Spleen (tissue), 7 donors: ENCODE measurements at regions not wholly inside any gene's neighbourhood (a gene's known extent, or its start where the extent isn't known, plus 50 kb on each side); places are given as distances from the start of the nearest gene placed in this dataset.

Experiments used
- POLR2AphosphoS5 ChIP-seq, 3 donors: sonication (generic); formaldehyde crosslinking; IDR thresholded peaks; one replicate each; pipeline ENCODE4 v1.5.1; 2017; ENCODE audit warnings: antibody characterized with exemption in 3 of 3
- TF ChIP-seq, protein P1 (sequence below), 11 experiments: fragments of 200-600 bp in 7 of 11; fragments of 450-650 bp in 4 of 11; sonication (generic) in 4 of 11; IDR thresholded peaks in 8 of 11; conservative IDR thresholded peaks in 3 of 11; 1 replicate in 7 of 11; 2 replicates in 4 of 11; pipeline versions ENCODE4 v1.4.0 to v1.8.0; 2016 to 2021; ENCODE audit warnings: antibody characterized with exemption in 11 of 11, inconsistent platforms in 4 of 11, mild to moderate bottlenecking in 1 of 11
- donor health status: DM: no; HTN: no; CAD: no; lungs with moderate emphysema.
- donor health status: DM: no; HTN: no; CAD: no.
- donor health status: DM: no; HTN: no; CAD: no.

DNA sequence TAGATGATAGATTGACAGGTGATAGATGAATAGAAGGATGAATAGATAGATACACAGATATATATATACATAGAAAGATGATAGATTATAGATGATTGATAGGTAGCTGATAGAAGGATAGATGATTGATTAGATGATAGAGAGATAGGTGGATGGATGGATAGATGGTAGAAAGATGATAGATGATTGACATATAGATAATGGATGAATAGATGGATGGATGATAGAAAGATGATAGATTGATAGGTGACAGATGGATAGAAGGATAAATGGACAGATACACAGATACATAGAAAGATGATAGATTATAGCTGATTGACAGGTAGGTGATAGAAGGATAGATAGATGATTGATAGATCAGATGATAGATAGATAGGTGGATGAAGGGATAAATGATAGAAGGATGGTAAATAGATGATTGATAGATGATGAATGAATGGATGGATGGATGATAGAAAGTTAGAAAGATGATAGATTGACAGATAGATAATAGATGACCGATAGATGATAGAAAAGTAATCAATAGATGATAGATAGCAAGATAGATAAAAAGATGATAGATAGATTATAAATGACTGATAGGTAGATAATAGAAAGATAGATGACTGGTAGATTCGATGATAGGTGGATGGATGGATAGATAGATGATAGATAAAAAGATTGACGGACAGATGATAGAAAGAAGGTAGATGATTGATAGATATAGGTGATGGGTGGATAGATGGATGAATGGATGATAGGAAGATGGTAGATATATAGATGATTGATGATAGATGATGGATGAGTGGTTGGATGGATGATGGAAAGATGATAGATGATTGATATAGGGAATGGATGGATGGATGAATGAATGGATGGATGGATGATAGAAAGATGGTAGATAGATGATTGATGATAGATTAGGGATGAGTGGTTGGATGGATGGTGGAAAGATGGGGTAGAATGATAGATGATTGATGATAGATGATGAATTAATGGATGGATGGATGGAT lies 80.4 kb downstream of the MICALL2 start:
- no peak for TF ChIP-seq POLR2AphosphoS5 (IDR thresholded peaks at IDR 0.05)
- TF ChIP-seq, protein P1, sequence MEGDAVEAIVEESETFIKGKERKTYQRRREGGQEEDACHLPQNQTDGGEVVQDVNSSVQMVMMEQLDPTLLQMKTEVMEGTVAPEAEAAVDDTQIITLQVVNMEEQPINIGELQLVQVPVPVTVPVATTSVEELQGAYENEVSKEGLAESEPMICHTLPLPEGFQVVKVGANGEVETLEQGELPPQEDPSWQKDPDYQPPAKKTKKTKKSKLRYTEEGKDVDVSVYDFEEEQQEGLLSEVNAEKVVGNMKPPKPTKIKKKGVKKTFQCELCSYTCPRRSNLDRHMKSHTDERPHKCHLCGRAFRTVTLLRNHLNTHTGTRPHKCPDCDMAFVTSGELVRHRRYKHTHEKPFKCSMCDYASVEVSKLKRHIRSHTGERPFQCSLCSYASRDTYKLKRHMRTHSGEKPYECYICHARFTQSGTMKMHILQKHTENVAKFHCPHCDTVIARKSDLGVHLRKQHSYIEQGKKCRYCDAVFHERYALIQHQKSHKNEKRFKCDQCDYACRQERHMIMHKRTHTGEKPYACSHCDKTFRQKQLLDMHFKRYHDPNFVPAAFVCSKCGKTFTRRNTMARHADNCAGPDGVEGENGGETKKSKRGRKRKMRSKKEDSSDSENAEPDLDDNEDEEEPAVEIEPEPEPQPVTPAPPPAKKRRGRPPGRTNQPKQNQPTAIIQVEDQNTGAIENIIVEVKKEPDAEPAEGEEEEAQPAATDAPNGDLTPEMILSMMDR (IDR thresholded peaks at IDR 0.05 in 8 of 11, conservative IDR thresholded peaks at IDR 0.05 in 3 of 11), result no peak
